GM21390 (cell line): ENCODE measurements at regions not wholly inside any gene's neighbourhood (a gene's known extent, or its start where the extent isn't known, plus 50 kb on each side); places are given as distances from the start of the nearest gene placed in this dataset.
A peak's percentile ranks its signal among the peaks of the same experiment; 100 is the strongest.
"Not testable (repeated sequence)": the region's sequence is repeated elsewhere in the genome, so short reads cannot be mapped to it uniquely, and the experiment has no call there.

Experiments
- ATAC-seq: cut with Tn5 transposase; IDR thresholded peaks from one replicate; pipeline ENCODE4 v1.9.1; 2021; ENCODE audit not compliant: unreplicated experiment

- peak; percentile 96 for ATAC-seq
Observed at GRCh38 chr14:38721822-38722431, 381.1 kb downstream of the SEC23A start.

GRCh38 chr14:38718519-38718918, 384.5 kb downstream of the SEC23A start:
- ATAC-seq = no peak

- ATAC-seq = no peak
Observed at GRCh38 chr14:38716926-38717325, 386.1 kb downstream of the SEC23A start.

GRCh38 chr14:38710881-38711280, 392.2 kb downstream of the SEC23A start:
- ATAC-seq = no peak

GRCh38 chr14:38710196-38710595, 392.8 kb downstream of the SEC23A start:
- ATAC-seq = no peak

- ATAC-seq = no peak
Observed at GRCh38 chr14:38705220-38705619, 397.8 kb downstream of the SEC23A start.

- no peak for ATAC-seq
Observed at GRCh38 chr14:38704220-38704619, 398.8 kb downstream of the SEC23A start.

GRCh38 chr14:38696925-38697324, 406.1 kb downstream of the SEC23A start:
- no peak for ATAC-seq

- ATAC-seq = no peak
Observed at GRCh38 chr14:38693423-38693822, 409.6 kb downstream of the SEC23A start.

GRCh38 chr14:38669027-38669426, 413.1 kb upstream of the CLEC14A start:
- ATAC-seq = no peak

GRCh38 chr14:38663382-38663781, 407.5 kb upstream of the CLEC14A start:
- no peak for ATAC-seq

- ATAC-seq = no peak
Observed at GRCh38 chr14:38662781-38663180, 406.9 kb upstream of the CLEC14A start.

- no peak for ATAC-seq
Observed at GRCh38 chr14:38646391-38646790, 390.5 kb upstream of the CLEC14A start.

- ATAC-seq = not testable (repeated sequence)
Observed at GRCh38 chr14:38634913-38635312, 379.0 kb upstream of the CLEC14A start.

- ATAC-seq = no peak
Observed at GRCh38 chr14:38629412-38629811, 373.5 kb upstream of the CLEC14A start.

- ATAC-seq = no peak
Observed at GRCh38 chr14:38627163-38627562, 371.3 kb upstream of the CLEC14A start.

- no peak for ATAC-seq
Observed at GRCh38 chr14:38623661-38624060, 367.8 kb upstream of the CLEC14A start.

- ATAC-seq = no peak
Observed at GRCh38 chr14:38618514-38618913, 362.6 kb upstream of the CLEC14A start.

GRCh38 chr14:38616959-38617358, 361.1 kb upstream of the CLEC14A start:
- ATAC-seq = no peak

GRCh38 chr14:38611928-38612327, 356.0 kb upstream of the CLEC14A start:
- no peak for ATAC-seq

GRCh38 chr14:38608244-38608643, 352.4 kb upstream of the CLEC14A start:
- ATAC-seq = no peak

GRCh38 chr14:38605193-38606114, 349.6 kb upstream of the CLEC14A start:
- no peak for ATAC-seq
